RWPE2 (cell line): ENCODE measurements at regions not wholly inside any gene's neighbourhood (a gene's known extent, or its start where the extent isn't known, plus 50 kb on each side); places are given as distances from the start of the nearest gene placed in this dataset.

Experiments
- ATAC-seq: fragments of 200-7000 bp; cut with Tn5 transposase; 3 replicates; pipeline ENCODE4 v1.9.1; 2021; ENCODE audit warnings: low read depth
- DNase-seq: peaks from one replicate; pipeline ENCODE4 v3.0.0-alpha.2; 2020; ENCODE audit warnings: low spot score
- H3K27ac ChIP-seq: fragments of 450-650 bp; 2 replicates; pipeline ENCODE4 v1.5.1; 2017; ENCODE audit warnings: mild to moderate bottlenecking; ENCODE audit not compliant: poor library complexity, severe bottlenecking
- H3K27me3 ChIP-seq: fragments of 250-450 bp; sonication (Bioruptor Pico); 2 replicates; pipeline ENCODE4 v1.5.1; 2021; ENCODE audit warnings: mild to moderate bottlenecking, moderate library complexity; ENCODE audit not compliant: insufficient read depth, poor library complexity, severe bottlenecking
- H3K36me3 ChIP-seq: fragments of 250-450 bp; sonication (Bioruptor Pico); 2 replicates; pipeline ENCODE4 v1.5.1; 2020; ENCODE audit warnings: low read depth, mild to moderate bottlenecking, moderate library complexity
- H3K4me1 ChIP-seq: fragments of 250-450 bp; sonication (Bioruptor Pico); 2 replicates; pipeline ENCODE4 v1.5.1; 2021; ENCODE audit warnings: mild to moderate bottlenecking, moderate library complexity; ENCODE audit not compliant: insufficient read depth, poor library complexity, severe bottlenecking
- H3K4me3 ChIP-seq: fragments of 250-450 bp; sonication (Bioruptor Pico); 2 replicates; pipeline ENCODE4 v1.5.1; 2021; ENCODE audit warnings: mild to moderate bottlenecking, moderate library complexity; ENCODE audit not compliant: severe bottlenecking
- H3K9me3 ChIP-seq: fragments of 250-450 bp; sonication (Bioruptor Pico); 2 replicates; pipeline ENCODE4 v1.5.1; 2021; ENCODE audit warnings: mild to moderate bottlenecking, moderate library complexity; ENCODE audit not compliant: severe bottlenecking
- TF ChIP-seq, protein P1 (sequence below): fragments of 450-650 bp; IDR thresholded peaks from one replicate; pipeline ENCODE4 v1.5.1; 2017; ENCODE audit warnings: mild to moderate bottlenecking, moderate library complexity; ENCODE audit not compliant: poor library complexity, severe bottlenecking

DNA sequence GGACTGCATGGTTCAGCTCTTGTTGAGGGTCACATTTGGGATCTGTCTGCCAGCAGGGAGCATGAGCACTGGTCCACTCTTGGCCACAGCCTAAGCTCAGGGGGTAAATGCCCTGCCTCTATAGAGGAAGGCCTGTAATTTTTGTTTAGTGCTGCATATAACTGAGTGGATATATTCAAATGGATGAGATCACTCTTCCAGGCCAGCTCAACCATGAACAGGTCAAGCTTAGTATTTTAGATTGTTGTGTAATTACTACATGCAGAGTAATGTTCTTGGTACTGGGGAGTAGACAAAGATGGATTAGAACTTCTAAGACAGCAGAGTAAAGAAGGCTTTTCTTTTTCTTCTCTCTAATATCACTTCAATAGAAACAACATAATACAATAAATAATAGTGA, 376.9 kb downstream of the GPATCH2 start:
- Histone ChIP-seq H3K4me1 (no peaks in the 10 kb centered on the region), H3K27ac (no peak overlapping the region), H3K36me3 (no peaks in the 10 kb centered on the region), H3K9me3 (no peaks in the 10 kb centered on the region), H3K27me3 (no peaks in the 10 kb centered on the region), H3K4me3 (no peak overlapping the region)
- no peak for DNase-seq
- no peak for ATAC-seq
- TF ChIP-seq, protein P1, sequence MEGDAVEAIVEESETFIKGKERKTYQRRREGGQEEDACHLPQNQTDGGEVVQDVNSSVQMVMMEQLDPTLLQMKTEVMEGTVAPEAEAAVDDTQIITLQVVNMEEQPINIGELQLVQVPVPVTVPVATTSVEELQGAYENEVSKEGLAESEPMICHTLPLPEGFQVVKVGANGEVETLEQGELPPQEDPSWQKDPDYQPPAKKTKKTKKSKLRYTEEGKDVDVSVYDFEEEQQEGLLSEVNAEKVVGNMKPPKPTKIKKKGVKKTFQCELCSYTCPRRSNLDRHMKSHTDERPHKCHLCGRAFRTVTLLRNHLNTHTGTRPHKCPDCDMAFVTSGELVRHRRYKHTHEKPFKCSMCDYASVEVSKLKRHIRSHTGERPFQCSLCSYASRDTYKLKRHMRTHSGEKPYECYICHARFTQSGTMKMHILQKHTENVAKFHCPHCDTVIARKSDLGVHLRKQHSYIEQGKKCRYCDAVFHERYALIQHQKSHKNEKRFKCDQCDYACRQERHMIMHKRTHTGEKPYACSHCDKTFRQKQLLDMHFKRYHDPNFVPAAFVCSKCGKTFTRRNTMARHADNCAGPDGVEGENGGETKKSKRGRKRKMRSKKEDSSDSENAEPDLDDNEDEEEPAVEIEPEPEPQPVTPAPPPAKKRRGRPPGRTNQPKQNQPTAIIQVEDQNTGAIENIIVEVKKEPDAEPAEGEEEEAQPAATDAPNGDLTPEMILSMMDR: no peak

DNA sequence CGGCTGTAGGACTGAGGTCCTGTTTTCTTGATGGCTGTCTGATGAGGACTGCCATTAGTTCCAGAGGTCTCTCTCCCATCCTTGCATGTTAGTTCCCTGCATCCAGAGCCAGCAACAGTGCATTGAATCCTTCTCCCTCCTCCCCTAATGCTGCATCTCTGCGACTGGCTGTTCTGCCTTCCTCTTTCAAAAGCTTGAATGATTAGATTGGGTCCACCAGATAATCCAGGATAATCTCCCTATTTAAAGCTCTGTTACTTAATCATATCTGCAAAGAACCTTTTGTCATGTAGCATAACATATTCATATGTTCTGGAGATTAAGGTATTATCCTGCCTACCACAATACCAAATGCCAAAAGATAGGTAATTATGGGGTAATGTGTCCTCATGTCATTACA, 377.5 kb downstream of the GPATCH2 start:
- Histone ChIP-seq H3K27ac (no peak overlapping the region), H3K36me3 (no peaks in the 10 kb centered on the region), H3K9me3 (no peaks in the 10 kb centered on the region), H3K27me3 (no peaks in the 10 kb centered on the region), H3K4me3 (no peak overlapping the region), H3K4me1 (no peaks in the 10 kb centered on the region)
- no peak for ATAC-seq
- TF ChIP-seq, protein P1: no peak
- no peak for DNase-seq

DNA sequence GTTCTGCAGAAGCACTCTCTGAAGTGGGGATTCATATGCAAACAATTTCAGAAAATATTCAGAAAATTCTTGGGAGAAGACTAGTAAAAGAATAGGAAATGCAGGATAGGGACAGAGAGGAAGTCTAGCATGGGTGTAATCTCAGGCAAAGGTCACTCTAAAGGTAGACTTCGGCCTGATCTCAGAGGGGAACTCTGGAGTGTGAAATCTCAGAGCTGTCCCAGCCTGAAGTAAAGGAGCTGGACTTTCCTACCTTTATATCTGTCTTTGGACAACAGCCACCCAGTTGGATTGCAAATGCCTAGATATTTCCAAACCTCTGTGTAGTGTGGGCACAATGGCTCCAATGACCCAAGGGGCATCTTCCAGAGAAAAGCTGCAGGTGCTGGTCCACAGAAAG, 379.8 kb downstream of the GPATCH2 start:
- DNase-seq (no peak), ATAC-seq (no peak)
- no peaks in the 10 kb centered on the region for H3K4me1 ChIP-seq
- no peak overlapping the region for H3K4me3 ChIP-seq
- no peaks in the 10 kb centered on the region for H3K9me3 ChIP-seq
- H3K27me3 ChIP-seq: no peaks in the 10 kb centered on the region
- H3K36me3 ChIP-seq: no peaks in the 10 kb centered on the region
- H3K27ac ChIP-seq: no peak overlapping the region
- TF ChIP-seq, protein P1: no peak

DNA sequence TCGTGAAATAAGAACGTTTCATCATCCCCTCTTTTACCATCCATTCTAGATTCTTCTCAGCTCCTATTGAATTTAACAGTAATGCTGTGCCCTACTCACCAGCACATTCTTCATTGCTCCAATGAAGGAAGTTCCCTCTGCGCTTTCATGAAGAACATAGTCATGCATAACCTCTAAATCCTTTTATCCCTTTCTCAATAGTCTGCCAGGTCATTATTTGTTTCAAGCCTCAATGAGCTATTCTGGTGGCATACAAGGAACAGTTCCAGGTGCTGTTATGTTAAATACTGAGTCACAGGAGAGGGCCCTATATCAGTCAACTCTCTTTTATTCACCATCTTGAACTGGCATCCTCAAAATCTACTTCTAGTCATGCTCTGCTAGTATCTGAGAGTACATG, 381.0 kb downstream of the GPATCH2 start:
- ATAC-seq (no peak), DNase-seq (no peak)
- Histone ChIP-seq H3K27me3 (no peaks in the 10 kb centered on the region), H3K4me1 (no peaks in the 10 kb centered on the region), H3K9me3 (no peaks in the 10 kb centered on the region), H3K4me3 (no peak overlapping the region), H3K27ac (no peak overlapping the region), H3K36me3 (no peaks in the 10 kb centered on the region)
- TF ChIP-seq, protein P1: no peak

DNA sequence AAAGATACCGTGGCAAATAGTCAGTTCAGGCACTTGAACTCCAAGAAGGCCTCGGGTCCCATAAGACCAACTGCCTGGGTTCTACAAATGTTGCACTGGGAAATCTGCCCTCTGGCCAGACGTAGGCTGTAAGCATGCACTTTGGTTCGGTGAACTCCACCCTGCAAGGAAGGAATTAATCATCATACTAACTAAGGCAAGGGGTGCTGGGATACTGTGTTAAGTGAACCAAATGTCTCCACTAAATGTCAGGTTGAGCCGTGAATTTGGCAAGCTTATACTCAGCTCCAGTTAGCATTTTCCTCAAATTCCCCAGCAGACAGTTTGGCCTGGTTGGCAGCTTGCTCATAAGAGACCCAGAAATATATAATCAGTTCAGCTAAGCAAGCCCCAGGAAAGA, 385.9 kb downstream of the GPATCH2 start:
- ATAC-seq: no peak

More for the DNA sequence above, 385.9 kb downstream of the GPATCH2 start:
- H3K27me3 ChIP-seq: no peaks in the 10 kb centered on the region
- no peaks in the 10 kb centered on the region for H3K36me3 ChIP-seq
- TF ChIP-seq, protein P1: no peak
- DNase-seq: no peak
- H3K9me3 ChIP-seq: no peaks in the 10 kb centered on the region
- H3K4me1 ChIP-seq: no peaks in the 10 kb centered on the region
- no peak overlapping the region for H3K27ac ChIP-seq
- H3K4me3 ChIP-seq: no peak overlapping the region
